ENCODE measurements at regions not wholly inside any gene's neighbourhood (a gene's known extent, or its start where the extent isn't known, plus 50 kb on each side); places are given as distances from the start of the nearest gene placed in this dataset. TPM values are rescaled to one million over a fixed set of nuclear protein-coding genes. Genes with fewer than 3 reads are reported as not detected.
"Not testable (repeated sequence)": the region's sequence is repeated elsewhere in the genome, so short reads cannot be mapped to it uniquely, and the experiment has no call there.

GRCh38 chrX:147228153-147228552 lies 413.6 kb upstream of the CXorf51A start:
- no peak for DNase-seq (ENCODE audit: low spot score)

GRCh38 chrX:147226801-147227200 lies 412.3 kb upstream of the CXorf51A start:
- DNase-seq (ENCODE audit: low spot score) = no peak

- DNase-seq (ENCODE audit: low spot score) = no peak
Measured at GRCh38 chrX:147217334-147217733, 402.8 kb upstream of the CXorf51A start.

GRCh38 chrX:147200494-147200893 lies 385.9 kb upstream of the CXorf51A start:
- DNase-seq (ENCODE audit: low spot score) = not testable (repeated sequence)

GRCh38 chrX:147191361-147191760 lies 376.8 kb upstream of the CXorf51A start:
- no peak for DNase-seq (ENCODE audit: low spot score)

- DNase-seq (ENCODE audit: low spot score) = no peak
Measured at GRCh38 chrX:147183161-147183560, 368.6 kb upstream of the CXorf51A start.

GRCh38 chrX:147180886-147181285 lies 366.3 kb upstream of the CXorf51A start:
- no peak for DNase-seq (ENCODE audit: low spot score)

GRCh38 chrX:147179625-147180024 lies 365.1 kb upstream of the CXorf51A start:
- DNase-seq (ENCODE audit: low spot score) = no peak

GRCh38 chrX:147174591-147174990 lies 360.0 kb upstream of the CXorf51A start:
- peak; percentile 12 for DNase-seq (ENCODE audit: low spot score)

GRCh38 chrX:147173594-147173993 lies 359.1 kb upstream of the CXorf51A start:
- no peak for DNase-seq (ENCODE audit: low spot score)

GRCh38 chrX:147170993-147171392 lies 356.4 kb upstream of the CXorf51A start:
- no peak for DNase-seq (ENCODE audit: low spot score)

Small RNA genes in the stretch of these regions (small RNA-seq; reads per million reads assigned to genes)
- gene MIR513A1 = not detected
- not detected for gene MIR513A2
- not detected for gene MIR513B
- gene MIR513C = not detected
